Bronchial epithelial cell (primary cell): ENCODE measurements at regions not wholly inside any gene's neighbourhood (a gene's known extent, or its start where the extent isn't known, plus 50 kb on each side); places are given as distances from the start of the nearest gene placed in this dataset.

Experiments
- DNase-seq: peaks from one replicate; pipeline ENCODE4 v3.0.0-alpha.2; 2010; ENCODE audit warnings: low read depth
- FAIRE-seq: peaks from 2 replicates; lab custom pipeline; 2011; peaks lifted over from hg19 to GRCh38; lab: Jason Lieb, UNC
- H3K27me3 ChIP-seq: 2 replicates; pipeline ENCODE4 v1.5.1; 2011; ENCODE audit warnings: low read length; ENCODE audit not compliant: control insufficient read depth, insufficient read depth
- H3K36me3 ChIP-seq: 2 replicates; pipeline ENCODE4 v1.5.1; 2011; ENCODE audit warnings: low read length; ENCODE audit not compliant: control insufficient read depth, insufficient read depth
- H3K4me3 ChIP-seq: 2 replicates; pipeline ENCODE4 v1.5.1; 2011; ENCODE audit warnings: mild to moderate bottlenecking, low read depth, low read length, control low read depth
- CTCF ChIP-seq: IDR thresholded peaks from 2 replicates; pipeline ENCODE4 v1.5.1; 2011; ENCODE audit warnings: mild to moderate bottlenecking, moderate library complexity, low read length, control low read depth, inconsistent platforms; ENCODE audit not compliant: insufficient read depth, severe bottlenecking

- no peaks in the 10 kb centered on the region for H3K27me3 ChIP-seq
- no peak for TF ChIP-seq CTCF
- H3K36me3 ChIP-seq, result no peaks in the 10 kb centered on the region
- H3K4me3 ChIP-seq, result no peak overlapping the region
- DNase-seq (peak; percentile 25), FAIRE-seq (no peak)
These were observed 197.4 kb downstream of the FBXO15 start for GRCh38 chr18:73950116-73950700.

- DNase-seq (peak; percentile 50), FAIRE-seq (no peak)
- Histone ChIP-seq H3K36me3 (no peaks in the 10 kb centered on the region), H3K27me3 (no peaks in the 10 kb centered on the region), H3K4me3 (no peak overlapping the region)
- TF ChIP-seq CTCF, result no peak
These were observed 199.1 kb downstream of the FBXO15 start for GRCh38 chr18:73948497-73948896.

GRCh38 chr18:73948084-73948483 lies 199.6 kb downstream of the FBXO15 start:
- Histone ChIP-seq H3K36me3 (no peaks in the 10 kb centered on the region), H3K4me3 (no peak overlapping the region), H3K27me3 (no peaks in the 10 kb centered on the region)
- DNase-seq (no peak), FAIRE-seq (no peak)
- TF ChIP-seq CTCF, result no peak

GRCh38 chr18:73947180-73947921 lies 200.3 kb downstream of the FBXO15 start:
- Histone ChIP-seq H3K27me3 (no peaks in the 10 kb centered on the region), H3K4me3 (no peak overlapping the region), H3K36me3 (no peaks in the 10 kb centered on the region)
- no peak for TF ChIP-seq CTCF
- FAIRE-seq (no peak), DNase-seq (no peak)

GRCh38 chr18:73945130-73945792 lies 202.4 kb downstream of the FBXO15 start:
- no peak for TF ChIP-seq CTCF
- FAIRE-seq (peak; percentile 88), DNase-seq (peak; percentile 37)
- H3K36me3 ChIP-seq, result no peaks in the 10 kb centered on the region
- H3K4me3 ChIP-seq, result no peak overlapping the region
- H3K27me3 ChIP-seq, result no peaks in the 10 kb centered on the region
